A673 (cell line): ENCODE measurements at regions not wholly inside any gene's neighbourhood (a gene's known extent, or its start where the extent isn't known, plus 50 kb on each side); places are given as distances from the start of the nearest gene placed in this dataset.
"Not testable (repeated sequence)": the region's sequence is repeated elsewhere in the genome, so short reads cannot be mapped to it uniquely, and the experiment has no call there.

Source experiments
- BruUV-seq: library from RNA; stranded (reverse); fragments of 400-500 nt; replicated peaks from 2 replicates; lab custom pipeline; 2021; lab: Mats Ljungman, UMichigan
- CTCF ChIA-PET: fragments of 300-600 bp; sonication (Branson Sonifier 250); formaldehyde crosslinking; loops from one replicate; lab custom pipeline; 2022; ENCODE audit warnings: antibody characterized with exemption; lab: Charles Lee
- POLR2A ChIA-PET: fragments of 300-600 bp; sonication (Branson Sonifier 250); formaldehyde crosslinking; loops from one replicate; lab custom pipeline; 2022; ENCODE audit warnings: antibody characterized with exemption; ENCODE audit not compliant: low non-redundant PET; lab: Charles Lee
- DNase-seq: peaks from one replicate; pipeline ENCODE4 v3.0.0-alpha.2; 2015; ENCODE audit warnings: low spot score
- H3K27ac ChIP-seq: fragments of 200-600 bp; sonication (generic); 2 replicates; pipeline ENCODE4 v1.5.1; 2016; ENCODE audit warnings: mixed run types, low read depth, mild to moderate bottlenecking, mixed read lengths, antibody characterized with exemption, low read length; ENCODE audit not compliant: poor library complexity, severe bottlenecking
- H3K27me3 ChIP-seq: fragments of 200-600 bp; sonication (generic); replicated peaks from 2 replicates; pipeline ENCODE4 v1.6.1; 2017; ENCODE audit warnings: mixed run types, low read depth, mild to moderate bottlenecking, mixed read lengths, antibody characterized with exemption, low read length; ENCODE audit not compliant: insufficient read depth, poor library complexity
- H3K36me3 ChIP-seq: fragments of 200-600 bp; sonication (generic); 2 replicates; pipeline ENCODE4 v1.6.1; 2016; ENCODE audit warnings: mixed run types, mild to moderate bottlenecking, mixed read lengths, antibody characterized with exemption, low read length; ENCODE audit not compliant: insufficient read depth, poor library complexity, severe bottlenecking
- H3K4me1 ChIP-seq: fragments of 200-600 bp; sonication (generic); 2 replicates; pipeline ENCODE4 v1.6.1; 2017; ENCODE audit warnings: mixed run types, mild to moderate bottlenecking, mixed read lengths, antibody characterized with exemption, low read length; ENCODE audit not compliant: insufficient read depth, poor library complexity, severe bottlenecking
- H3K4me3 ChIP-seq: fragments of 200-600 bp; sonication (generic); 2 replicates; pipeline ENCODE4 v1.5.1; 2016; ENCODE audit warnings: low read depth, mixed run types, mild to moderate bottlenecking, mixed read lengths, low read length; ENCODE audit not compliant: poor library complexity, severe bottlenecking
- H3K9me3 ChIP-seq: fragments of 200-600 bp; sonication (generic); 2 replicates; pipeline ENCODE4 v1.6.1; 2016; ENCODE audit warnings: mixed run types, low read depth, mild to moderate bottlenecking, mixed read lengths, antibody characterized with exemption, low read length; ENCODE audit not compliant: poor library complexity, severe bottlenecking
- EZH2 ChIP-seq: fragments of 200-600 bp; sonication (generic); IDR thresholded peaks from 2 replicates; pipeline ENCODE4 v1.6.1; 2017; ENCODE audit warnings: borderline replicate concordance, low read depth, mild to moderate bottlenecking, mixed read lengths, antibody characterized with exemption, low read length; ENCODE audit not compliant: poor library complexity, severe bottlenecking
- intact Hi-C: fragments of 100-400 bp; cut with micrococcal nuclease; formaldehyde crosslinking; loops from one replicate; pipeline ENCODE4 v1.10.0; 2022; ENCODE audit not compliant: unreplicated experiment
- TF ChIP-seq, protein P1 (sequence below): fragments of 300-800, 200-600 bp; sonication (generic); conservative IDR thresholded peaks from 2 replicates; pipeline ENCODE4 v1.5.1; 2017; ENCODE audit warnings: low read depth, mild to moderate bottlenecking, antibody characterized with exemption, low read length, moderate library complexity, mixed read lengths

DNA sequence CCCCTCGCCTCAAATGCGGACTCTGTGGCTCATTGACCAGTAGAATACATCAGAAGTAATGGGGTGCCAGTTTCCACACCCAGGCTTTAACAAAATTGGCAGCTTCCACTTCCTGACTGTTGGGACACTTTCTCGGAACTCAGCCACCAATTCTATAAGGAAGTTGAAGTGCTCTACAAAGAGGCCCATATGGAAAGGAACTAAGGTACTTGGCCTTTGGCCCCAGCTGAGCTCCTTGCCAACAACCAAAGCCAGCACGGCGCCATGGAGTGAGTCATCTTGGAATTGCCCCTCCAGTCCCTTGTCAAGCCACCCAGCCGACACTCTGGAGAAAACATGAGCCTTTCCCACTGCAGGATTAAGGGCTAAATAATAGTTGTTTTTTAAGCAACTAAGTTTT is 262.2 kb upstream of the INTU start:
- DNase-seq: peak; percentile 45
- Histone ChIP-seq H3K36me3 (no peaks in the 10 kb centered on the region), H3K4me3 (no peak overlapping the region), H3K9me3 (peaks cover 2% of the 10 kb centered on the region), H3K27me3 (no peaks in the 10 kb centered on the region), H3K27ac (no peak overlapping the region), H3K4me1 (no peaks in the 10 kb centered on the region)
- BruUV-seq: no TSS peak
- TF ChIP-seq, protein P1, sequence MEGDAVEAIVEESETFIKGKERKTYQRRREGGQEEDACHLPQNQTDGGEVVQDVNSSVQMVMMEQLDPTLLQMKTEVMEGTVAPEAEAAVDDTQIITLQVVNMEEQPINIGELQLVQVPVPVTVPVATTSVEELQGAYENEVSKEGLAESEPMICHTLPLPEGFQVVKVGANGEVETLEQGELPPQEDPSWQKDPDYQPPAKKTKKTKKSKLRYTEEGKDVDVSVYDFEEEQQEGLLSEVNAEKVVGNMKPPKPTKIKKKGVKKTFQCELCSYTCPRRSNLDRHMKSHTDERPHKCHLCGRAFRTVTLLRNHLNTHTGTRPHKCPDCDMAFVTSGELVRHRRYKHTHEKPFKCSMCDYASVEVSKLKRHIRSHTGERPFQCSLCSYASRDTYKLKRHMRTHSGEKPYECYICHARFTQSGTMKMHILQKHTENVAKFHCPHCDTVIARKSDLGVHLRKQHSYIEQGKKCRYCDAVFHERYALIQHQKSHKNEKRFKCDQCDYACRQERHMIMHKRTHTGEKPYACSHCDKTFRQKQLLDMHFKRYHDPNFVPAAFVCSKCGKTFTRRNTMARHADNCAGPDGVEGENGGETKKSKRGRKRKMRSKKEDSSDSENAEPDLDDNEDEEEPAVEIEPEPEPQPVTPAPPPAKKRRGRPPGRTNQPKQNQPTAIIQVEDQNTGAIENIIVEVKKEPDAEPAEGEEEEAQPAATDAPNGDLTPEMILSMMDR: no peak
- no peak for TF ChIP-seq EZH2
- intact Hi-C loops: no loop called here
- CTCF ChIA-PET: no interaction called here
- POLR2A ChIA-PET: no interaction called here

DNA sequence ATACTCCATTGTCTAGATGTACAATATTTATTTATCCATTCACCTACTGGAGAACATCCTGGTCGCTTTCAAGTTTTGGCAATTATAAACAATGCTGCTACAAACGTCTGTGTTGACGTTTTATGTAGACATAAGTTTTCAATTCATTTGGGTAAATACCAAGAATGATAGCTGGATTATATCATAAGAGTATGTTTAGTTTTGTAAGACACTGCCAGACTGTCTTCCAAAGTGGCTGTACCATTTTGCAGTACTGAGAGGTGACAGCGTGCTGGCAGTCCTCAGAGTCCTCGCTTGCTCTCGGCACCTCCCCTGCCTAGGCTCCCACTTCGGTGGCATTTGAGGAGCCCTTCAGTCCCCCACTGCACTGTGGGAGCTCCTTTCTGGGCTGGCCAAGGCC is 253.3 kb upstream of the INTU start:
- no peaks in the 10 kb centered on the region for H3K4me1 ChIP-seq
- TF ChIP-seq EZH2: no peak
- TF ChIP-seq, protein P1: no peak
- H3K4me3 ChIP-seq: no peak overlapping the region
- ChIA-PET POLR2A (no interaction called here), CTCF (no interaction called here)
- no peak overlapping the region for H3K27ac ChIP-seq
- BruUV-seq: no TSS peak
- no peaks in the 10 kb centered on the region for H3K36me3 ChIP-seq
- no peaks in the 10 kb centered on the region for H3K27me3 ChIP-seq
- no peaks in the 10 kb centered on the region for H3K9me3 ChIP-seq
- DNase-seq: no peak
- intact Hi-C loops: no loop called here

DNA sequence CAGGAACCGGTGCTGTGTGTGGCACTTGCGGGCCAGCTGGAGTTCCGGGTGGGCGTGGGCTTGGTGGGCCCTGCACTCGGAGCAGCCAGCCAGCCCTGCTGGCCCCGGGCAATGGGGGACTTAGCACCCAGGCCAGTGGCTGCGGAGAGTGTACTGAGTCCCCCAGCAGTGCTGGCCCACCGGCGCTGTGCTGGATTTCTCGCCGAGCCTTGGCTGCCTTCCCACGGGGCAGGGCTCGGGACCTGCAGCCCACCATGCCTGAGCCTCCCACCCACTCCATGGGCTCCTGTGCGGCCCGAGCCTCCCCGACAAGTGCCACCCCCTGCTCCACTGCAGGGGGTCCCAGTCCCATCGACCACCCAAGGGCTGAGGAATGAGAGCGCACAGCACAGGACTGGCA is 252.8 kb upstream of the INTU start:
- intact Hi-C loops, BruUV-seq, DNase-seq, H3K27me3 ChIP-seq, CTCF ChIA-PET, H3K27ac ChIP-seq, H3K9me3 ChIP-seq, H3K36me3 ChIP-seq, H3K4me3 ChIP-seq, POLR2A ChIA-PET, H3K4me1 ChIP-seq: not testable (repeated sequence)

DNA sequence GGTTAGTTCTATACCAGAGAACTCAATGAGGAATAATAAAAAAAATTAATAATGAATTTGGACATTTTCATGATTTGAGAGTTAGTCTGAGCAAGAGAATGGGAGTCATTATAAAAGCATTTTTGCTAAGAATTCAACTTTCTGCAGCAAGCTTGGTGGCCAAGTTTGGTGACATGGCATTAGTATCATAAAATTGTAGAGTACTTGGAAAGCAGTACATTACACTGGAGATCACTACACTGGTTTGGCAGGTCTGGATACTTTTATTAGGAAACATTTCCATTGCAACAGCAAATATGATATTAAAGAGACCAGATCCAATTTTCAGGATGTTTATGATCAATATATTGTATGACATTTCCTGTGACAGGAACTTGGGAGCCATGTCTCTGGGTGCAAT is 249.1 kb upstream of the INTU start:
- Histone ChIP-seq H3K27me3 (no peaks in the 10 kb centered on the region), H3K27ac (no peak overlapping the region), H3K4me3 (no peak overlapping the region), H3K4me1 (no peaks in the 10 kb centered on the region), H3K36me3 (no peaks in the 10 kb centered on the region), H3K9me3 (no peaks in the 10 kb centered on the region)
- CTCF ChIA-PET: no interaction called here
- no peak for TF ChIP-seq EZH2
- TF ChIP-seq, protein P1: no peak
- DNase-seq: no peak
- intact Hi-C loops: no loop called here
- no TSS peak for BruUV-seq
- POLR2A ChIA-PET: no interaction called here
